HEK293T (cell line): ENCODE measurements at regions not wholly inside any gene's neighbourhood (a gene's known extent, or its start where the extent isn't known, plus 50 kb on each side); places are given as distances from the start of the nearest gene placed in this dataset.

ENCODE experiments used
- SP1 ChIP-seq: fragments of 450-650 bp; IDR thresholded peaks from 2 replicates; pipeline ENCODE4 v1.6.1; 2017
- ZNF384 ChIP-seq: fragments of 450-650 bp; IDR thresholded peaks from 2 replicates; pipeline ENCODE4 v1.6.1; 2016

GRCh38 chr2:67840460-67841068 is 222.2 kb downstream of the C1D start:
- TF ChIP-seq ZNF384 (no peak), SP1 (no peak)
